Lung (tissue), 11 donors: ENCODE measurements at regions not wholly inside any gene's neighbourhood (a gene's known extent, or its start where the extent isn't known, plus 50 kb on each side); places are given as distances from the start of the nearest gene placed in this dataset.

Source experiments
- ATAC-seq: fragments of 200-7000 bp; cut with Tn5 transposase; one replicate; pipeline ENCODE4 v1.9.1; 2020; ENCODE audit warnings: moderate number of reproducible peaks; ENCODE audit not compliant: insufficient read depth, low FRiP score
- DNase-seq, 3 donors: peaks; one replicate each; pipeline ENCODE4 v3.0.0-alpha.2; 2013 to 2017
- H3K27ac ChIP-seq, 2 donors: one replicate each; pipeline ENCODE4 v1.5.1; 2013; ENCODE audit warnings: mild to moderate bottlenecking in 2 of 2, moderate library complexity in 2 of 2, control low read depth in 1 of 2, inconsistent platforms in 1 of 2, low read depth in 1 of 2, low read length in 1 of 2
- H3K27me3 ChIP-seq, 3 donors: one replicate each; pipeline ENCODE4 v1.5.1; 2013; ENCODE audit warnings: low read length in 2 of 3; ENCODE audit not compliant: control insufficient read depth in 3 of 3, insufficient read depth in 3 of 3
- H3K36me3 ChIP-seq, 4 donors: one replicate each; pipeline ENCODE4 v1.5.1; 2013; ENCODE audit warnings: low read length in 4 of 4, mild to moderate bottlenecking in 1 of 4, moderate library complexity in 1 of 4; ENCODE audit not compliant: control insufficient read depth in 4 of 4, insufficient read depth in 4 of 4
- H3K4me1 ChIP-seq, 5 donors: one replicate each; pipeline ENCODE4 v1.5.1; 2013; ENCODE audit warnings: low read length in 5 of 5, mild to moderate bottlenecking in 2 of 5, moderate library complexity in 1 of 5; ENCODE audit not compliant: control insufficient read depth in 5 of 5, insufficient read depth in 5 of 5
- H3K4me3 ChIP-seq: one replicate; pipeline ENCODE4 v1.5.1; 2013; ENCODE audit warnings: mild to moderate bottlenecking, control low read depth, moderate library complexity
- H3K9ac ChIP-seq, 2 donors: one replicate each; pipeline ENCODE4 v1.5.1; 2013; ENCODE audit warnings: low read length in 2 of 2, control low read depth in 1 of 2; ENCODE audit not compliant: insufficient read depth in 1 of 2
- H3K9me3 ChIP-seq, 4 donors: one replicate each; pipeline ENCODE4 v1.5.1; 2013; ENCODE audit warnings: low read length in 3 of 4, mild to moderate bottlenecking in 1 of 4, moderate library complexity in 1 of 4; ENCODE audit not compliant: control insufficient read depth in 4 of 4, insufficient read depth in 3 of 4
- CTCF ChIP-seq: IDR thresholded peaks from 2 replicates; pipeline ENCODE4 v1.5.1; 2012; ENCODE audit warnings: mild to moderate bottlenecking; ENCODE audit errors: control extremely low read depth, extremely low read depth
- WGBS, 2 donors: extraction: QIAGEN DNeasy Blood & Tissue Kit; methylation state at CpG; one replicate each; pipeline ENCODE4 v1.1.7; 2013; 5-methylcytosine and 5-hydroxymethylcytosine counted together
- donor health status: control.
- donor health status: control.
- donor health status: Bipolar disorder and iron deficiency.
- donor health status: healthy.
- donor health status: DM: yes; HTN: yes; CAD: no.

GRCh38 chr16:17839272-17839671 lies 368.5 kb upstream of the XYLT1 start:
- no peaks in the 10 kb centered on the region for H3K27me3 ChIP-seq
- 87 to 93% methylated on average over 9 of the region's 9 CpGs for WGBS, 2 donors
- no peak overlapping the region for H3K4me3 ChIP-seq
- DNase-seq (no peak), ATAC-seq (no peak)
- H3K27ac ChIP-seq = no peak overlapping the region
- H3K36me3 ChIP-seq = no peaks in the 10 kb centered on the region
- TF ChIP-seq CTCF = no peak
- H3K9ac ChIP-seq = no peak overlapping the region
- H3K4me1 ChIP-seq = no peaks in the 10 kb centered on the region
- peaks cover 0 to 6% (median 0%) of the 10 kb centered on the region in 4 donors for H3K9me3 ChIP-seq

DNA sequence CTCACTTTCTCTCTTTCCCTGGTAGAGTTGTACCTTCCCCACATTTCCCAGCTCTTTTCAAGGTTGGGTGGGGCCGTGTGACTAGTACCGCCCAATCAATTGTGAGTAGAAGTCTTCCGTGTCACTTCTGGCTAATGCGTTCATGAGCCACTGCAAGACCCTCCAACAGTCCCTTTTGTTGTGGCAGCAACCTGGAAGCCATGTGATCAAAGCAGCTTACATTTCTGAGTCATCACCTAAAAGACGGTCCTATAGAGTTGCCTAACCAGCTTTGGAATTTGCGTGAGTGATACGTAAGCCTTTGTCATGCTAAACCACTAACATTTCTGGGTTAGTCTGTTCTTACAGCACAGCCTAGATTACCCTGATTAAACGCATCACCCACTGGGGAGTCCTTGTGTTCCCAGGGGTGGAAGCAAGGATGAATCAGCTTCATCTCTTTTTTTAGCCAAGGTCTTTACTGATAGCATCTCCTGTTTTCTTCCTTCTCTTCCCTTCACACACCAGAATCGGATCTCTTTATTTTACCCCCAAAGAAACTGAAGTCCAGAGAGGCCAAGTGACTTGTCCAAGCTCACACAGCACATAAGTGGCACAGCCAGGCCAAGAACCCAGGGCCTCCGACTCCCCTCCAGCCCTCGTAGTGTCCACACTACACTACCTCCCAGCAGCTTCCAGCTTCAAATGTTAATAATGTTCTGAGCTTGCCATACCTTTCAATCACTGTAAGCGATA lies 366.3 kb upstream of the XYLT1 start:
- no peaks in the 10 kb centered on the region for H3K4me1 ChIP-seq
- H3K9me3 ChIP-seq = peaks cover 0 to 2% (median 0%) of the 10 kb centered on the region in 4 donors
- no peak overlapping the region for H3K4me3 ChIP-seq
- no peak for TF ChIP-seq CTCF
- H3K36me3 ChIP-seq = no peaks in the 10 kb centered on the region
- no peak overlapping the region for H3K9ac ChIP-seq
- 62 to 72% methylated on average over 12 of the region's 12 CpGs for WGBS, 2 donors
- no peak for ATAC-seq
- no peak for DNase-seq
- H3K27ac ChIP-seq = no peak overlapping the region
- no peaks in the 10 kb centered on the region for H3K27me3 ChIP-seq

- WGBS, 2 donors = 70 to 75% methylated on average over 4 of the region's 4 CpGs
- Histone ChIP-seq H3K9ac (no peak overlapping the region), H3K4me1 (no peaks in the 10 kb centered on the region), H3K9me3 (peaks cover 0 to 2% (median 0%) of the 10 kb centered on the region in 4 donors), H3K27ac (no peak overlapping the region), H3K4me3 (no peak overlapping the region), H3K36me3 (no peaks in the 10 kb centered on the region), H3K27me3 (no peaks in the 10 kb centered on the region)
- ATAC-seq (no peak), DNase-seq (no peak)
- TF ChIP-seq CTCF = no peak
Observed at GRCh38 chr16:17835118-17835876, 364.5 kb upstream of the XYLT1 start.
